Forelimb muscle (tissue), 1 donor: ENCODE measurements at regions not wholly inside any gene's neighbourhood (a gene's known extent, or its start where the extent isn't known, plus 50 kb on each side); places are given as distances from the start of the nearest gene placed in this dataset.

Source experiments
- DNase-seq: peaks from one replicate; pipeline ENCODE4 v3.0.0-alpha.2; 2013; ENCODE audit warnings: low read depth

GRCh38 chr11:42047637-42048555 lies 588.4 kb upstream of the LRRC4C start:
- no peak for DNase-seq

DNA sequence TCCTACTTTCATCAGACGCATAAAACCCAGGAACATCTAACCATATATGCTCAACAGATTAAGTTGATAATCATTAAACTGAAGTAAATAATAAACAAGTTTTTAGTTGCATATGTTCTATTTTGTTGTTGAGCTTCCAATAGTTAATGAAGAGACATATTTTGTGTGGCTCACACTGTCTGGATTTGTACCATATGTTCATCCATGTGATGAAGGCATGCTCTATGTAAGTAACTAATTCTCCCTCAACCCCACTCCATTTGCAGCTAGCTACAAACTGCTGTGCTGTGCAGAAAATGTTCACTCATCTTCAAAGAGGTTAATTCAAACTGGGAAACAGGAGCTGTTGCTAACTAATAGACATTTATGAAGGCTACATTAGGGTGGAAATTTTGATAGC lies 589.7 kb upstream of the LRRC4C start:
- no peak for DNase-seq

DNA sequence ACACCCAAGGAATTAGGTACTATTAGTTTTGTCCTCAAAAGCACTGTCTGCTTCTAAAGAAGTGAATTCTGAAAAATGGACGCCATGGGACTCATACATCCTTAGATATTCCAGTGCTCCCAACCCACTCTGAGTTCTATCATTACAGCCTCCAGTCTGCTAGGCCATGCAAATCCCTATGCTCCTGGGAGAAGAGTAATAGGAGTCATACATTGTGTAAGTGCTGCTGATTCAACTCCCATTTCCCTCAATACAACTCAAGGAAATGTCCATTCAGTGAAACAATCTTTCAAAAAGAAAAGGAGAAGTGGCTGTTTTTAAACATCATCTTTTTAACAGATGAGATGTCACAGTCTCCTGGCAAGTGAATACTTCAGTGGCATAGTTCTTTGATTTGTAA lies 590.2 kb upstream of the LRRC4C start:
- no peak for DNase-seq

DNA sequence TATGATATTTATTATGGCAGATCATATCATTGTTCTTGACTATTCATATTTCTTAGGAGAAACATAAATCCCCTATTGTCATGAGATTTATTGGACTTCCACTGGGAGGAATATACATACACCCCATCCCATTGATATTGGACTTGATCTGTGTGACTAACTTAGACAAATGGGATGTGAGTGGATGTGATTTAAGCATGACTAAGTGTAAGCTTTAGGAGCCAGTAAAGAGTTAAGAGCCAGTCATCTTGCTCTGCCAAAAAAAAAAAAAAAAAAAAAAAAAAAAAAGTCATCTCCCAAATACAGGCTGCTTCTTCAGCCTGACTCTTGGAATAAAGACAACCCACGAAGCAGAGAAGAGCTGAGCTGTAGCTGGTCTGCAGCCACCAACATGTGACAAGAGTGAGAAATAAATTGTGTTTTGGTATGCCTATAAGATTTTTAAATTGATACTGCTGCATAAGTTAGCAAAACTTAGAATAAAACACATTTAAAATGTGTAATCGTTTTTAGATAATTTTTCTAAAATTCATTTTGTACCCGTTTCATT lies 595.0 kb upstream of the LRRC4C start:
- DNase-seq = peak; percentile 40

DNA sequence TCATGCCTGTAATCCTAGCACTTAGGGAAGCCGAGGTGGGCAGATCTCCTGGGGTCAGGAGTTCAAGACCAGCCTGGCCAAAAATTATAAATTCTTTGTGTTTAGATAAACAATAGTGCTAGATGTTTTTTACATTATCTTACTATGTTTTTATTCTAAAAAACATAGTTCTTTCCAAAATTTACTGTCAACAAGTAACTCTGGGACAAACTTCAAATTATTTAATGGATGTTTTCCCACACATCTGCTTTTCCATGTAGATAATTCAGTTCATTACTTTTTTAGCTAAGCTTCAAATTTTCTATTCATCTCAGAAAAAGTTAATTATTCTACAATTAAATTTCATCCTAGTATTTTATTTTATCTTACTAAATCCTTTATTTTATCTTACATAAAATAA lies 596.2 kb upstream of the LRRC4C start:
- DNase-seq = no peak

DNA sequence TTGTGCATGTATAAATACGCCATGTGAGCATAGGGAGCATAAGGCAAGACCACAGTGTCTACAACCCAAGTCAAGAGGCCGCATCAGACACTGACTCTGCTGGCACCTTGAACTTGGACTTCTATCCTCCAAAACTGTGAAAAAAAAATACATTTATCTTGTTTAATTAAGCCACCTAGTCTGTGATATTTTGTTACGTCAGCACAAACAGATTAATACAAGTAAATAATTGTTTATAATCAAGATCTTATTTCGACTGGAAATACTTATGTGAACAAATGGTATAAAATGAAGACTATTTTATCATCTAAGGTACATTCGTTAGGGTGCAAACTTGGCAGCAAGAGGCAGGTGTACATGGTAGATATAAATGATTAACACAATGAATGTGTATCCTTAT lies 599.3 kb upstream of the LRRC4C start:
- no peak for DNase-seq

DNA sequence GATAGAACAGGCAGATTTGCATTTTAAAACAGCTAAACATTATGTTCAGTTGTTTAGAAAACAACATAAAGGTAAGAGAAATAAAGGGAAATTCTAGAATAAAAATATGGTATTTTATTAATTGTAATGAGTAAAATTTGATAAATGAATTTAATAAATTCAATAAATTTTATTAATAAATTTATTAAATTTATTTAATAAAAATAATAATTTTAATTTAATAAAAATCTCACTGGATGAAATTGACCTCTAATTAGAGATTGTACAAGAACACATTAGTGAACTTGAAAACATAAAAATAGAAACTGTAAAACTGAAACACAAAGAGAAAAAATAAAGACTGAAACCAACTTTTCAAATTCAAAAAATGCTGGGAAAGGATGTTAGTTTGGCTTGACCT lies 605.7 kb upstream of the LRRC4C start:
- no peak for DNase-seq

DNA sequence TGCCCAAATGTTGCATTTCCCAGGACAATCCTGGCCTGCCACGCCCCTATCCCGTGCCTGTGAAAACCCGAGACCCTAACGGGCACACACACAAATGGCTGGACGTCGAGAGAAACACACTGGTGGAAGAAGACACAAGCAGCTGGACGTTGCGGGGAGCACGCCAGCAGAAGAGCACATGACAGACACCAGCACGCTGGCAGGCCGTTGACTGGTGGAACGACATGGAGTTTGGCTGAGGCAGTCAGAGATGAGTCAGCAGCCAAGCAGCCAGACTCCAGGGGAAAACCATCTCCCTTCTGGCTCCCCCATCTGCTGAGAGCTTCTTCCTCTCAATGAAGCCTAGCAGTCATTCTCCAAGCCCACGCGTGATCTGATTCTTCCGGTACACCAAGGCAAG lies 606.7 kb upstream of the LRRC4C start:
- DNase-seq = no peak

GRCh38 chr11:42074306-42074705 lies 614.9 kb upstream of the LRRC4C start:
- no peak for DNase-seq

DNA sequence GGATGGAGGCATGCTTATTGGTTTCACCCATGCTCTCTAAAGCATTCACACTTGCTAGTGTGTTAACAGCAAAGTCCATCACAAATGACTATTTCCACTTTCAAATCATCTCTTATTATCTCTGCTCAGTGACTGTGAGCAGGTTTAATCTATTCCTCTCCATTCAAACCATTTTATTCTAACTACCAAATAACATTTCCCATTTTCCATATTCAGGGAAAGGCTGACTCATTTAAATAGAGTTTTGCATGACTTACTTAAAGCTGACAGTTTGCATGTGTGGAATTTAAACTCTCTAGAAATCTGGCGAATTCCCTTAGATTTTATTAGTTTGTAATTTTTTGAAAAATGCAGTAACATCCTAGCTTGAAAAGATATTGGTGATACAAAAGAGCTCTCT lies 615.7 kb upstream of the LRRC4C start:
- DNase-seq = no peak

GRCh38 chr11:42077794-42078193 lies 618.3 kb upstream of the LRRC4C start:
- no peak for DNase-seq

GRCh38 chr11:42085736-42086135 lies 626.3 kb upstream of the LRRC4C start:
- DNase-seq = no peak

DNA sequence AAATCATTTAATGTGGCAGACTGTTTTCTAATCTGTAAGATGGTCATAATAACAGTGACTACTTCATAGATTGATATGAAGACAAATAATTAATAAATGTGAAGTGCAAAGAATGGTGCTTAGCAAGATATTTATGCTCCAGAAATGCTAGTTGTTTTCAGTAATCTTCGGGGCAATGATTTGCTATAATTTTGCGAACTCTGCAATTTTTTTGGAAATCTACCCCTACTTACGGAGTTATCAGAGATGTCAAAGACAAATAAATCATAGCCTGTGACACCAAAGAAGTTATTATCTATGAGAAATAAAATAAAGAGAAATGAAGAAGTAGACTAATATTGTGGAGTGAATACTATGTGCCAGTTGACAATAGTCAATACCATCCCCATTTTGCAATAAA lies 634.1 kb upstream of the LRRC4C start:
- no peak for DNase-seq

DNA sequence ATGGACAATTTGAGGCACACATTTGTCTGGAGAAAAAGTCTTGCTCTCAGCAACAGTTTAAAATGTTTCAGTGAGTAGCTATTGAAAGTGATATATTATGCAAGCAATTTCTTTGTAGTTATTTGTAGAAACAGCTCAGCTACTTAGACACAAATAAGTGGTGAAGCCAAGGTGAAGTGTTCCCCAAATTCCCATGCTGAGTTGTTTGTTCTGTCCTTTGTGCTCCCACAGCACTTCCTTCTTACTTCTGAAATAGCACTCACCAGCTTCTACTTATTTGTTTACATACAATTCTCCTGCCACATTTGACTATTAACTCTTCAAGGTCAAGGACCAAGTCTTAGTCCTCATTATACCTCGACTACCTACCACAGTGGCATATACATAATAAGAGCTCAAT lies 638.6 kb upstream of the LRRC4C start:
- no peak for DNase-seq

- no peak for DNase-seq
These were observed 653.4 kb upstream of the LRRC4C start for GRCh38 chr11:42112866-42113265.

- DNase-seq = no peak
These were observed 655.5 kb upstream of the LRRC4C start for GRCh38 chr11:42114927-42115326.

DNA sequence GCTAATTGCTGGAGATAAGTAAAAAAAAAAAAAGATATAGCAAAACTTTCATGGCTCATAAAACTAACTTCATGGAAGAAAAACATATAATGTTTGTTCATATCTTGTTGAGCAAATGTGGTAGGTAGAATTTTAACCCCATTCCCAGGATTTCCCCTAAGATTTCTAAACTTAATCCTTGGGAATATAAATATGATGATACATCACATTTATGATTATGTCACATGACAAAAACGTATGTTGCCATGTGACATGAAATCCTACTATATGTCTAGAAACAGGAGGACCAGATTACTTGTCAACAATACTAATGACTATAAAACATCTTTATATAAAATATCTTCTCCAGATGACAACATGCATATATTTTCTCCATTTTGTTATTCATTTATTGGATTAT lies 679.0 kb upstream of the LRRC4C start:
- no peak for DNase-seq

DNA sequence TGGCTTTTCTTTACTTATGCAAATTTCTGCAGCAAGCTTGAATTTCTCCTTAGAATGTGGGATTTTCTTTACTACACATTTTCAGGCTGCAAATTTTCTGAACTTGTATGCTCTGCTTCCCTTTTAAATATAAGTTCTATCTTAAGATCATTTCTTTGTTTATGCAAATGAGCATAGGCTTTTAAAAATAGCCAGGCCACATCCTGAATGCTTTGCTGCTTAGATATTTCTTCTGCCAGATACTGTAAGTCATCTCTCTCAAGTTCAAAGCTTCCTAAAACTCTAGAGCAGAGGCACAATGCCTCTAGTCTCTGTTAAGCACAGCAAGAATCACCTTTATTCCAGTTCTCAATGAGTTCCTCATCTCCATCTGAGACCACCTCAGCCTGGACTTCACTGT lies 685.9 kb upstream of the LRRC4C start:
- no peak for DNase-seq

DNA sequence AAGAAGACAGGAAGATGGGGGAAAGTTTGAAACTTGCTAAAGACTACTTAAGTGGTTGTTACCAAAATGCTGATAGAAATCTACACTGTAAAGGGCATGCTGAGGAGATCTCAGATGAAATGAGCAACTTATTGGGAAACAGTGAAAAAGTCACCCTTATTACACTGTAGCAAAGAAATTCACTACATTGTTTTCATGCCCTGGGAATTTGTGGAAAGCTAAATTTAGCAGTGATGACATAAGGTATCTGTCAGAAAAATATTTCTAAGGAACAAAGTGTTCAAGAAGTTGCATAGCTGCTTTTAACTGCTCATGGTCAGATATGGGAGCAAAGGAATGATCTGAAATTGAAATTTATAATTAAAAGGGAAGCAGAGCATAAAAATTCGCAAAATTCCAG lies 702.4 kb upstream of the LRRC4C start:
- no peak for DNase-seq

DNA sequence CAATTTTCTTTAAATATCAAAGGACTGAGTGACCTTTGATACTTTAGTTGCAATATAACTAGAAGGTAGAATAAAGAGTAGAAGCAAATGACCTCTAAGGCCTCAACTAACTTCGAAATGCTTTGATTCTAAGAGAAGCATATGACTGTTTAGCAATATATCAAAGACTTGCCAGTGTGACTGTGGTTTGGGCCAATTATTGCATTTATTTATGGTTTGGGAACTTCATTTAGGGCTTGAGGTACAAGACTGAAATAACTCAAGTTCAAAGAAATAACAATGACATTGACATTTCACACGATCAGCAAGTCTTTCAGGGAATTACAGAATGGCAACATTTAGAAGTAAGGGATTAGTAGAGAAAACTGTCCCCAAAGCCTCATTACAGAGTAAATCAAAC lies 709.7 kb upstream of the LRRC4C start:
- DNase-seq = no peak

DNA sequence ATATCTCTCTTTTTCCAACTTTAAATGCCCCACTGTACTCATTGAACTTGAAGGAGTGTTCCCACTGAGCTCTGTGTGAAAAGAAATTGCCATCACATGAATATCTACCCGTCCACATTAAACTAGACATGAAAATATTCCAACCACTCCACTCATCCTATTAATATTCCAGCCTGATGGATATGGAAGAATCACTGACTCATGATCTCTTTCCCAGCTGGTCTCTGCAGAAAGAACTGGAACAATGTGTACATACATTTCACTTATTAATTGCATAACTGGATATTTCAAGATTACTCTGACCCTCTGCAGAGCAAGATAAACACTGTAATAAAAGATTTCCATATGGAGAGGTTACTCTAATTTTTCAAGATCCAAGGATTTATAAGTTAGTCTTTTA lies 711.1 kb upstream of the LRRC4C start:
- DNase-seq = peak; percentile 35

DNA sequence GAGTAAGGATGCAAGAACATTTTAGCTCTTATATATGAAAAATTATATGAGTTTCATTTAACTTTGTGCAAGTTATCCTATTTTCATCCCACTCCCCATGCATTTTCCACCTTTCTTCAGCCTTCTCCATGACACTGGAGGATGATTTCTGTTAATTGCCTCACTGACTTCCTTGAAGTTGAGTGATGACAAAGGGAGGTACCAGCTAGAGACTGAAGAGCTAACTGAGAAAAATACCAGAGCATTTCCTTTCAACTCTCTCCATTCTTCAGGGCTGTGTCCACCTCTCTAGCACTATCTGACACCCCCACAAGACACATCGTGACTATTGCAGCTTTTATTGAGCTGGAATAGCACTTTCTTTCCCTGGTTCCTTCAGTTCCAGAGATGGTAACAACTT lies 711.6 kb upstream of the LRRC4C start:
- DNase-seq = no peak

DNA sequence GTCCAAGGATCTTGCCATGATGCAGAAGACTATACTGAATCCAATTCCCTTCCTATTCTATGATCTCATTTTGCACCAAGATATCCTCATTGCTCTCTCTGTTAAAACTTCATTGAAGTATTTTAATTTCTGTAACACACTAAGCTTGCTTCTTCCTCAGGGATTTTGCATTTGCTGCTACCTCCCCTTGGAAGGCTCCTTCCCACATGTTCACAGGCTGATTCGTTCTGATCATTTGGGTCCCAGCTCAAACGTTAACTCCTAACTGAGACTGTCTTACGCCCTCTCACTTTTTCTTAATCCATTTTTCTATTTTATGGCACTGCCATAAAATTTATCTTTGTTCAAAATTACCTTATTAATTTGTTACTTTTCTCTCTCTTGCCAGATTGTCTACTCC lies 713.0 kb upstream of the LRRC4C start:
- no peak for DNase-seq

DNA sequence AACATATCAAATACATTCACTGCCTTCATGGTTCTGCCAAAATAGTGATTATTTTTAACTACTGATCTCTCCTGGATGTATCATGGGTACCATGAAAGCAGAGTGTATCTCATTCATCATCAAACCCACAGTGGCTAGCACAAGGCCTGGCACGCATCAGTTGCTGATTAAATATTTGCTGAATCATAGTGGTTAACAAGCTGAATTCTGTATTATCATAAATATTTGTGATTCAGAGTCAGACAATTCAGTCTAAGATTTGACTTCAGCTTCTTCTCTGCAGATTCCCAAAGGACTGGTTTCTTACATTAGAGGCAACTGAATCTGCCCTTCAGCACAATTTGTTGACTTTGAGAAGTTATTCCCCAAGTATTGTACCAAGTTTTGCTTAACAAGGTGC lies 715.8 kb upstream of the LRRC4C start:
- DNase-seq = no peak
